GM12864 (cell line): ENCODE measurements at regions not wholly inside any gene's neighbourhood (a gene's known extent, or its start where the extent isn't known, plus 50 kb on each side); places are given as distances from the start of the nearest gene placed in this dataset.
"Not testable (repeated sequence)": the region's sequence is repeated elsewhere in the genome, so short reads cannot be mapped to it uniquely, and the experiment has no call there.

Experiments used
- DNase-seq: peaks from one replicate; pipeline ENCODE4 v3.0.0-alpha.2; 2011; ENCODE audit warnings: low read depth
- H3K4me3 ChIP-seq: 2 replicates; pipeline ENCODE4 v1.5.1; 2011; ENCODE audit warnings: mild to moderate bottlenecking, low read depth, low read length, control low read depth
- TF ChIP-seq, protein P1 (sequence below): IDR thresholded peaks from 2 replicates; pipeline ENCODE4 v1.5.1; 2011; ENCODE audit warnings: low read depth, mild to moderate bottlenecking, moderate library complexity, low read length, control low read depth, inconsistent platforms; ENCODE audit errors: missing control alignments

GRCh38 chr3:166522017-166522416 is 684.8 kb upstream of the BCHE start:
- DNase-seq: no peak
- no peak overlapping the region for H3K4me3 ChIP-seq
- TF ChIP-seq, protein P1, sequence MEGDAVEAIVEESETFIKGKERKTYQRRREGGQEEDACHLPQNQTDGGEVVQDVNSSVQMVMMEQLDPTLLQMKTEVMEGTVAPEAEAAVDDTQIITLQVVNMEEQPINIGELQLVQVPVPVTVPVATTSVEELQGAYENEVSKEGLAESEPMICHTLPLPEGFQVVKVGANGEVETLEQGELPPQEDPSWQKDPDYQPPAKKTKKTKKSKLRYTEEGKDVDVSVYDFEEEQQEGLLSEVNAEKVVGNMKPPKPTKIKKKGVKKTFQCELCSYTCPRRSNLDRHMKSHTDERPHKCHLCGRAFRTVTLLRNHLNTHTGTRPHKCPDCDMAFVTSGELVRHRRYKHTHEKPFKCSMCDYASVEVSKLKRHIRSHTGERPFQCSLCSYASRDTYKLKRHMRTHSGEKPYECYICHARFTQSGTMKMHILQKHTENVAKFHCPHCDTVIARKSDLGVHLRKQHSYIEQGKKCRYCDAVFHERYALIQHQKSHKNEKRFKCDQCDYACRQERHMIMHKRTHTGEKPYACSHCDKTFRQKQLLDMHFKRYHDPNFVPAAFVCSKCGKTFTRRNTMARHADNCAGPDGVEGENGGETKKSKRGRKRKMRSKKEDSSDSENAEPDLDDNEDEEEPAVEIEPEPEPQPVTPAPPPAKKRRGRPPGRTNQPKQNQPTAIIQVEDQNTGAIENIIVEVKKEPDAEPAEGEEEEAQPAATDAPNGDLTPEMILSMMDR: no peak

DNA sequence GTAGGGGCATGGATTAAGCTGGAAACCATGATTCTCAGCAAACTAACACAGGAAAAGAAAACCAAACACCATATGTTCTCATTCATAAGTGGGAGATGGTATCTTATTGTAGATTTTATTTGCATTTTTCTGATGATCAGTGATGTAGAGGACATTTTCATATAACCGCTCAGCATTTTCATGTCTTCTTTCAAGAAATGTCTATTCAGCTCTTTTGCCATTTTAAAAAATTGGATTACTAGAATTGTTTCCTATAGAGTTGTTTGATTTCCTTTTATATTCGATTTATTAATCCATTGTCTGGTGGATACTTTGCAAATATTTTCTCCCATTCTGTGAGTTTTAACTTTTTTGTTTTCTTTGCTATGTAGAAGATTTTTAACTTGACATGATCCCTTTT is 682.2 kb upstream of the BCHE start:
- TF ChIP-seq, protein P1: no peak
- no peak for DNase-seq
- H3K4me3 ChIP-seq: no peak overlapping the region

GRCh38 chr3:166518040-166518439 is 680.8 kb upstream of the BCHE start:
- TF ChIP-seq, protein P1: no peak
- DNase-seq: no peak
- no peak overlapping the region for H3K4me3 ChIP-seq

DNA sequence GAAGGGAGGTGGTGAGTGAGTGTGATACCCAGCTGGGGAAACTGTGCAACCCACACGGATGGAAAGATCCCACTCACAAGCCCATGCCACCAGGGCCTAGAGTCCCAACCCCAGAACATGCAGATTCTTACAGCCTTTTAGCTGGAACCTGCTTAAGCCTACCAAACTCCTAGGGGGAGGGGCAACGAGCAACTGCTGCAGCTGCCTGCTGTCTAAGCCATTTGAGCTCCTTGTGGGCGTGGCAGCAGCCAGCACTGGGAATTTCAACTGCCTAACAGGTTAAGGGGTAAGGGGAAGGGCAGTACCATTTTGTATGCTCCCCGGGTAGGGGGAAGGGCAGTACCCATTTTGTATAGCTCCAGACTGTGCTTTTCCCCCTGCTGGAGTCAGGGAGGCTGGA is 673.2 kb upstream of the BCHE start:
- TF ChIP-seq, protein P1: no peak
- H3K4me3 ChIP-seq: no peak overlapping the region
- no peak for DNase-seq

DNA sequence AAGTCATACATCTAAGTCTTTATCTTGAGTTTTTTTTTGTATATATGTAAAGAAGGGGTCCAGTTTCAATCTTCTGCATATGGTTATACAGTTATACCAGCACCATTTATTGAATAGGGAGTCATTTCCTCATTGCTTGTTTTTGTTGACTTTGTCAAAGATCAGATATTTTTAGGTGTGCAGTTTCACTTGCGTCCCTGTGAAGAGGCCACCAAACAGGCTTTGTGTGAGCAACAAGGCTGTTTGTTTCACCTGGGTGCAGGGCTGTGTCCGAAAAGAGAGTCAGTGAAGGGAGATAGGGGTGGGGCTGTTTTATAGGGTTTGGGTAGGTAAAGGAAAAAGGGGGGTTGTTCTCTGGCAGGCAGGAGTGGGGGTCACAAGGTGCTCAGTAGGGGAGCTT is 663.2 kb upstream of the BCHE start:
- not testable (repeated sequence) for DNase-seq, H3K4me3 ChIP-seq

DNA sequence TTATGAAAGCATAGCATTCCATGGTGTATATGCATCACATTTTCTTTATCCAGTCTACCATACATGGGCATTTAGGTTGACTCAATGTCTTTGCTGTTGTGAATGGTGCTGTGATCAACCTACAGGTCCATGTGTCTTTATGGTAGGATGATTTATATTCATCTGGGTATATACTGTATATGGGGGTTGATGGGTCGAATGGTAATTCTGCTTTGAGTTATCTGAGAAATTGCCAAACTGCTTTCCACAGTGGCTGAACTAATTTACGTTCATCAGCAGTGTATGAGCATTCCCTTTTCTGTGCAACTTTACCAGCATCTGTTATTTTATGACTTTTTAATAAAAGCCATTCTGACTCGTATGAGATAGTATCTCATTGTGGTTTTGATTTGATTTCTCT is 662.4 kb upstream of the BCHE start:
- TF ChIP-seq, protein P1: no peak
- DNase-seq: no peak
- no peak overlapping the region for H3K4me3 ChIP-seq

- TF ChIP-seq, protein P1: no peak
- H3K4me3 ChIP-seq: no peak overlapping the region
- DNase-seq: no peak
These were observed 661.2 kb upstream of the BCHE start for GRCh38 chr3:166498446-166498845.

DNA sequence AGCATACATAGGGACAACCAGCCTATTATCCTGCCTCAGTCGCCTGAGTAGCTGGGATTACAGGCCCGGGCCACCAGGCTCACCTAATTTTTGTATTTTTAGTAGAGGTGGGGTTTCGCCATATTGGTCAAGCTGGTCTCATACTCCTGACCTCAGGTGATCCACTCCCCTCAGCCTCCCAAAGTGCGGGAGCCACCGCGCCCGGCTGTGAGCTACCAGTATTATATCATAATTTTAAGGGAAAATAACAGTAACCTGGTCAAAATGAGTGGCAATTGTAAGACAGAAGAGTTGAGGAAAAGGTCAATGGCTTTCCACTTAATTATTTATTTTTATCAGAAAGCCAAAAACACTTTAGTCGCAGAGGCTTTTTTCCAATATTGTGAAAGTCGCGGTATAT is 652.6 kb upstream of the BCHE start:
- no peak overlapping the region for H3K4me3 ChIP-seq
- no peak for DNase-seq
- TF ChIP-seq, protein P1: no peak
